DMS 273 treated with DMSO at 0.1 percent for 48 hours (cell line): ENCODE measurements at regions not wholly inside any gene's neighbourhood (a gene's known extent, or its start where the extent isn't known, plus 50 kb on each side); places are given as distances from the start of the nearest gene placed in this dataset.

ENCODE experiments used
- DNase-seq: peaks from one replicate; lab custom pipeline; 2025; lab: John Stamatoyannopoulos, UW

- DNase-seq = no peak
These were observed 96.1 kb downstream of the ARL4A start for GRCh38 chr7:12783421-12784095.

GRCh38 chr7:12785473-12785872 is 98.0 kb downstream of the ARL4A start:
- no peak for DNase-seq

DNA sequence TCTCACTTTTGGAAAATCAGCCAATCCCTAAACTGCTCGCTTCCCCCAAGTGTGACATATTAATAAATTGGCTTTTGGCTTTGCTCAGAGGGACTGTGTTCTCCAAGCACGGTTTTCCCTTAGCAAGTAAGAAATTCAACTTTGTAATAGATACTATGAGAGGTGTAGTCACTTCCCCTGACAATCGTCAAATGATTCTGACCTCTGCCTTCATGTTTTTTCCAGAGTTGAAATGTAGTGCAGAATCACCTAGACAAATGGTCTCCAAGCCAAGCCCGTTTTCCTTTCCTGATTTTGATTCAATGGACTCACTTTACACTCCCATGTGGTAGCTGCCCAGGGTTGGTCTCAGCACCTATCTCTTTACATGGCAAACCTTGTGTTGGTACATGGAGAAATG is 99.1 kb downstream of the ARL4A start:
- DNase-seq = no peak

GRCh38 chr7:12788171-12788570 is 100.7 kb downstream of the ARL4A start:
- DNase-seq = no peak

- no peak for DNase-seq
These were observed 101.2 kb downstream of the ARL4A start for GRCh38 chr7:12788591-12788990.

- no peak for DNase-seq
These were observed 107.4 kb downstream of the ARL4A start for GRCh38 chr7:12794722-12795302.

DNA sequence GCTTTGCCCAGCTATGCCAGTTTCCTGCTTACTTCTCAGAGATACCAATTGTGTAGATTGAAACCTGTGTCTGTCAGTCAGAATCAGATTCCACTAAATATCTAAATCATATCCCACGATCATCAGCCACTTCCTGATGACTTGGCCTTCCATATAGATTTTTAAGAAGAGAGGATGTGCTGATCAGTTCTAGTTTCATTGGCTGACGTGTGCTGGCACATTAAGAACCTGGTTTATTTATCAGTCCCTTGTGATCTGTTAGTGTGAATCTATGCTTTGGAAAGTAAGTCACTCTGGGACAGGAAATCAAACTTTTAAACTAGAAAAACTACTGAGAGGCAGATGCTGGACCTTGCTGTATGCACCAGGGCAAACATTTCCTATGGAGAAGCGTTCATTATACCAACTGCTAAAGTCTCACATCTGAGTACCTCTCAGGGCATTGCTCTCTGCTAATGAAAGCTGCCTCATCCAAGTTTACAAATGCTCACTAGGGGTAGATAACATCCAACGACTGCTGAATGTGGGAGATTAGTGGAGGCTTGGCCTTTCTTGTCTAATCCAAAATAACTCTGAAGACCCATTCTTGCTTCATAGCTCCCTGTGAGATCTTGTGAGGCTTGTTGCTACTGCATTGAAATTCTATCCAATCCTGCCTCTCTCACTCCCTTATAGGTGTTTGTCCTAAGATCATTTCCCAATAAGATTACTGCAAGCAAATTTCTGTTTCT is 109.1 kb downstream of the ARL4A start:
- DNase-seq = no peak

- no peak for DNase-seq
These were observed 113.1 kb downstream of the ARL4A start for GRCh38 chr7:12800486-12800885.

GRCh38 chr7:12801107-12801506 is 113.7 kb downstream of the ARL4A start:
- no peak for DNase-seq

DNA sequence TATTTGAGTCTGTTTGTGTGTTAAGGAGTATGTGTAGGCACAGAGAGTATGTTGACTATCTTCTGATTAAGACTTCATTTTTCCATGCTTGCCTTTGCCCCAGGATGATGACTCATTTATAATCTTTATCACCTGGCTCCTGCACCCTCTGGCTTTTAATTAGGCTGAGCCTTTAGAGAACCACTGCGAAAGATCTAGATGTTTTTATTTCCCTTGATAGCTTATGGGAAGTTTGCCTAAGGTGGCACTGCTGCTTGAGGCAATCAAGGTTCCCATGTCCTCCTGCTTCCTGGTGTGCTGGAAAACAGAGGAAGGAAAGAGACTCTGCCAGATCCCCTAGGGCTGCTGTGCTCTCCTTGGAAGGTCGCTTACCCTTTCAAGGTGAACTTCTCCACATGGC is 114.6 kb downstream of the ARL4A start:
- DNase-seq = no peak

DNA sequence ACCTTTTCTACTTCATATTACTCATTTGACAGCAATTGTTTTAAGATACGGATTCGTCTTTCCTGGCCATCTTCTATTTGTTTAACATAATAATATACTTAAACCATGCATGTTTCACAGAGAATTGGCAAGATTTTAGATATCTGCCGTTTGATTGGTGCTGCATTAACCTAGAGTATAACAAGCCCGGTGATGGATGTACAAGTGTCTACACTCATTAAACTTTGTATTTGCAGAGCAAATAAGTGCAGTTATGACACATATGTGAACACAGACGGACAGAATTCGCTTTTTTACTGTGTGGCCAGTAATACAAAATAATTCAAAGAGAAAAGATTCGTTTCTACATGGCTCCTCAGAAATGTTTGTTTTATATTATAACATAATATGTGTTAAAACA is 116.1 kb downstream of the ARL4A start:
- no peak for DNase-seq

- no peak for DNase-seq
These were observed 118.1 kb downstream of the ARL4A start for GRCh38 chr7:12805518-12805928.

GRCh38 chr7:12805957-12806356 is 118.5 kb downstream of the ARL4A start:
- no peak for DNase-seq

DNA sequence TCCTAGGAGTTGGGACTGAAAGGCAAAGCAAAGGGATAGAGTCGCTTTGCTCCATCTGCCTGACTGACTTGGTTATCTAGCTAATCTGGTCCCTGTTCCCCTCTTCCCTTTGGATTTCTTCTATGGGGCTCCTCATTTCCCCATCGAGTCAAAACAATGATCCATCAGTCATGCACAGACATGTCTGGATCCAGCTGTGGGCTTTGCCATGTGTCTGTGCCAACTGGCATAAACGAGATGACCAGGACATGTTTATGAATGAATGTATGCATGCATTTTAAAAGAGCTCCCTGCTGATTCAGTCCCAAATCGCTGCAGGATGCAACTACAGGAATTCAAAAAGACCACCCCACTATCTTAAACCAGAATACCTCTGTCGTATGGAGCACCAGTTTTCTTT is 122.0 kb downstream of the ARL4A start:
- peak; percentile 25 for DNase-seq

DNA sequence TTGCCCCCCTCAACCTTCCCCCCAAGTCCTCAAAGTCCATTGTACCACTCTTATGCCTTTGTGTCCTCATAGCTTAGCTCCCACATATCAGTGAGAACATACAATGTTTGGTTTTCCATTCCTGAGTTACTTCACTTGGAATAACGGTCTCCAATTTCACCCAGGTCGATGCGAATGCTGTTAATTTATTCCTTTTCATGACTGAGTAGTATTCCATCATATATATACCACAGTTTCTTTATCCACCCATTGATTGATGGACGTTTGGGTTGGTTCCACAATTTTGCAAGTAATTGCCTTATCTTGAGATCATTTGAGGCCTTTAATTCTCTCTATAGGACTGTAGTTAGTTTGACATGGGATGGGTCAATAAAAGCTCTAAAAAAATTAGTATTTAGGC is 124.7 kb downstream of the ARL4A start:
- DNase-seq = no peak

GRCh38 chr7:12814107-12814506 is 126.7 kb downstream of the ARL4A start:
- DNase-seq = no peak

DNA sequence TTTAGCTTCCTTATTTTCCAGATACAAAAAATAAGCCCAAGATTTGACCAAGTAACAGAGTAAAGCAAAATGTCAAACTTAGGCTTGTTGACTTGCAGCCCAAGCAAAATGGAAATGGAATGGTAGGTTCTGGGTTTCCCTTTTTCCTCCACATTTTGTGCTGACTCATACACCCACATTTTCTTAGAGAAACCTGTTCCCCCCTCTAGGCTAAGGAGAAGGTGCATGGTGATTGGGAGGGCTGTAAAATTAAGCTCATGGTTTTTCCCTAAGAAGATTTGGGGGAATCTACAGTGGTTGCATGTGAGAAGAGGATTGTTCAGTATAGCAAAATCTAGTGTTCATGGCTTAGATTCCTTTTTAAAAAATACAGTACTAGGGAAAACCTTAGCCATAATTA is 127.4 kb downstream of the ARL4A start:
- DNase-seq = no peak

DNA sequence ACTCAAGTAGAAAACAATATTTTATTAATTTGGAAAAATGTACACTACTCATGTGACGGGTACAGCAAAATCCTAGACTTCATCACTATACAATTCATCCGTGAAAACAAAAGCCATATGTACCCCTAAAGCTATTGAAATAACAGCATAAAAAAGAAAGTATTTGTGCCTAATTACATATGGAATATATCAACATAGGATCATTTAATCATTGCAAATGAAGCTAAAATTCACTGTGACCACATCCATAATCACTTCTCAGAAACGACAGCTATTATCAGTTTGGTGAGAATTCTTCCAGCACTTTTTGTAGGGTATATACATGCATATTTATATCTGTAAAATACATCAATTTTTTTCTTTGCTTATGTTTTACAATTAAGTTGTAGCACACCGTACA is 128.0 kb downstream of the ARL4A start:
- DNase-seq = no peak

DNA sequence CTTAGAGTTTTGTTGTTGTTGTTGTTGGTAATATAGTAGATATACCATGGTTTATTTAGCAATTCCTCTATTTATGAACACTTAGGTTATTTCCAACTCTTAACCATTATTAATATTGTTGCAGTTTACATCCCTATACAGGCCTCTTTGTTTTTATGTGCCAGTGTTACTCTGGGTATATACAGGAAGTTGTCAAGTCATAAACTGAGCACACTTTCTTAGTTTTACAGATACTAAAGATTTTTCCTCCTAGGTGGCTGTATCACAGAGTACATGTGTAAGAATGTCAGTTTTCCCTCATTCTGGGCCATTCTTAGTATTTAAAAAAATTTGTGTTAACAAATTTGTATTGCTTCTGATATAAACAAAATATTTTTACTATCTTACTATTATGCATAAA is 128.4 kb downstream of the ARL4A start:
- no peak for DNase-seq

- DNase-seq = no peak
These were observed 133.3 kb downstream of the ARL4A start for GRCh38 chr7:12820777-12821176.

- no peak for DNase-seq
These were observed 134.3 kb downstream of the ARL4A start for GRCh38 chr7:12821746-12822145.

- no peak for DNase-seq
These were observed 138.6 kb downstream of the ARL4A start for GRCh38 chr7:12826079-12826478.

DNA sequence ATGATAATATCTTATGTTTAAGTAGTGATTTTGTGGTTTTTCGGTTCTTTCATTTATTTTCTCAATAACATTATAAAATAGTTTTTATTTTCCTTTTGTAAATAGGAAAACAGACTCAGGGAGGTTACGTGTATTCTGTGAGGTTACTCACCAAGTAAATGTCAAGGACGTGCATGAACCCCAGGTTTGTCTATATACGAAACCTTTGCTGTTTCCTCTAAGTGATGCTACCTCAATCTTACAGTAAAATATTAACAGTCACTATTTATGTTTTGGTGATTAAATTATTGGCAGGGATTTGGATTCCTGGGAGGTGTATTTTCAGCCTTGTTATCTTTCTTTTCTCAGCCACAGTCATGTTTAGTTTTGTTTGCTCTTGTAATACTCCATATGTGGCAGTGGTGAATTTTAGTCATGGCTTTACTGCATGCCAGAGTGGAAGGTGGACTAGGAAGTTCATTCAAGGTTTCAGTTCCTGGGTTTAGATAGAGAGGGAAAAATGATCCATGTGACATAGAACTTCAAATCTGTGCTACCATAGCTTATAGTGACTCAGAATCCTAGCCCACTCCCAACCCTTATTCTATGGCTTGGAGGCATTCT is 139.9 kb downstream of the ARL4A start:
- no peak for DNase-seq
